ENCODE measurements at regions not wholly inside any gene's neighbourhood (a gene's known extent, or its start where the extent isn't known, plus 50 kb on each side); places are given as distances from the start of the nearest gene placed in this dataset.

DNA sequence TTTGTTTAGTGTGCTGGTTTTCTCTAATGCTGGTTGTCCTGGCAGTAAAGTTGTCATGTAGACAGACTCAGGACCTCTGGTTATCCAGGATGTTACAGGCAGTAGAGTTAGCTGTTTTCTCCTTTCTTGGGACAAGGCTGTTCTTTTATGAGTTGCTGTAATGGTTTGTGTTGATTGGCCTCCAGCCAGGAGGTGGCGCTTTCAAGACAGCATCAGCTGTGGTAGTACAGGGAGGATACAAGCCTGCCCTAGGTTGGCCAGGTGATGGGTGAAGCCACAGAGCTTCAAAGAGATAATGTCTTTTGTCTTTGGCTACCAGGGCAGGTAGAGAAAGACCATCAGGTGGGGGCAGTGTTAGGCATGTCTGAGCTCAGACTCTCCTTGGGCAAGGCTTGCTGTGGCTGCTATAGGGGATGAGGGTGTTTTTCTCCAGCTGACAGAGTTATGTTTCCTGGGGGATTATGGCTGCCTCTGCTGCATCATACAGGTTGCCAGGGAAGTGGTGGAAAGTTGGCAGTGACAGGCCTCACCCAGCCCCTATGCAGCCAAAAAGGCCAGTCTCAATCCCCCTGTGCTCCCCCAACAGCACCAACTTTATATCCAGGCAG, 127.2 kb upstream of the TAB2 start:
- 53 to 70% (median 67%) methylated on average over 1 of the region's 1 CpG for WGBS, 3 donors
- H3K4me3 ChIP-seq, result no peak overlapping the region
- H3K27ac ChIP-seq, result no peak overlapping the region
- no peaks in the 10 kb centered on the region for H3K36me3 ChIP-seq
- peaks cover 5% of the 10 kb centered on the region for H3K4me1 ChIP-seq (ENCODE audit: insufficient read depth)
- H3K27me3 ChIP-seq, result no peaks in the 10 kb centered on the region
- DNase-seq, result no peak
- TF ChIP-seq EP300 (IDR thresholded peaks at IDR 0.05), result no peak
- TF ChIP-seq POLR2A (IDR thresholded peaks at IDR 0.05), result no peak
- TF ChIP-seq CTCF (IDR thresholded peaks at IDR 0.05), result no peak
- no peaks in the 10 kb centered on the region for H3K9me3 ChIP-seq
- intact Hi-C loops (cut with DNase I), result no loop called here

DNA sequence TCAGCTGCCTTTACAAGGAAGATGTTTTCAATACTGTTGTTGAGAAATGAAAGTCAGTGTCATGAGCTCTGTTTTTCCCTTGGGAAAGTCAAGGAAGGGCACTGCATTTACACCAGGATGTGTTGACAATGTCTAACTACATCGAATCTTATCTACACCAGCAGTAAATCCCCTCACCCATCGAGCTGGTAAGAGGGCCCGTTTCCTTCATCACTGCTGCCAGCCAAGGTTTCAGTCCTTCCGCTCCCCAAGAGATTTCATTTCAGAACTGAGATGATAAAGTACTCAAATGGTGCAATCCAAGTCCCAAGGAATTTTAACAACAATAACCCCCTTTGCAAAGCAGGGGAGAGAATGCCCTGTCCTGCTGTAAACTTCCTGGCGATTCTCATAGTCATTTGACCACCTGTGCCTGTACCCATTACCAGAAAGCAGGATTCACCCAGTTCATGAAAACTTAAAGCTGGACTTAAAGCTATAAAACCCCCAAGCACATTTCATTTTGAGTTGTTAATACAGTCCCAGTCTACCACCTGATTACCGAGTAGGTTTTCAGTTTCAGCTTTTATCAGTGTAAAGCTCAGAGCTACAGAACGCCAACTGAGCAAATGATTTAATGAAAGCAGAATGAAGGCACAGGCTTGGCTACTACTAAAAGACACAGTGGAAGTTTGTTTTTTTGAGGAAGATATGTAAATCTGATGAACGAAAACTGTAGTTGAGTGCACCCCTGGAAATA, 122.5 kb upstream of the TAB2 start:
- Histone ChIP-seq H3K27me3 (no peaks in the 10 kb centered on the region), H3K27ac (no peak overlapping the region), H3K9me3 (no peaks in the 10 kb centered on the region), H3K4me1 (ENCODE audit: insufficient read depth) (peaks cover 5% of the 10 kb centered on the region), H3K4me3 (no peak overlapping the region), H3K36me3 (no peaks in the 10 kb centered on the region)
- TF ChIP-seq CTCF (IDR thresholded peaks at IDR 0.05) (no peak), POLR2A (IDR thresholded peaks at IDR 0.05) (no peak), EP300 (IDR thresholded peaks at IDR 0.05) (no peak)
- no peak for DNase-seq
- intact Hi-C loops (cut with DNase I), result no loop called here
- WGBS, 3 donors, result 30 to 51% (median 35%) methylated on average over 8 of the region's 8 CpGs

DNA sequence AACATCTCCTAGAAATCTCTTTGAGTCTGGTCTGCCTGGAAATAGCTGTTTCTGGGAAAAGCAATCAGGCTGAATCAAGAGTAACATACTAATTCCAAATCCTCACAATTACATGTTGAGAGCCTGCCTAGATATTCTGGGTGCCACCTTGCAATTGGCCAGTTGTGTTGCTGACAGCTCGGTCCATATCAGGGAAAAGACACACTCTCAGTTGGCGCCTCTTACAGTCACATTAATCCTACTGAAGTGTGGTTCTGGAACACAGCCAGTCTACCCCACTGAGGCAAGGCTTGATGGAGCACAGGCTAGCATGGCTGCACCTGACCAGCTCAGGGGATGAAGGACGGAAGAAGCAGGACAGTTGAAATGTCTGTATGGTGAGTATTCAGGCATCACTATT, 121.4 kb upstream of the TAB2 start:
- Histone ChIP-seq H3K27ac (no peak overlapping the region), H3K4me3 (no peak overlapping the region), H3K4me1 (ENCODE audit: insufficient read depth) (peaks cover 5% of the 10 kb centered on the region), H3K36me3 (no peaks in the 10 kb centered on the region), H3K9me3 (no peaks in the 10 kb centered on the region), H3K27me3 (no peaks in the 10 kb centered on the region)
- intact Hi-C loops (cut with DNase I), result no loop called here
- no peak for DNase-seq
- WGBS, 3 donors, result 66 to 82% (median 67%) methylated on average over 3 of the region's 3 CpGs
- TF ChIP-seq CTCF (IDR thresholded peaks at IDR 0.05), result no peak
- no peak for TF ChIP-seq POLR2A (IDR thresholded peaks at IDR 0.05)
- TF ChIP-seq EP300 (IDR thresholded peaks at IDR 0.05), result no peak

- Histone ChIP-seq H3K4me1 (ENCODE audit: insufficient read depth) (peaks cover 5% of the 10 kb centered on the region), H3K36me3 (no peaks in the 10 kb centered on the region), H3K4me3 (no peak overlapping the region), H3K27me3 (no peaks in the 10 kb centered on the region), H3K27ac (no peak overlapping the region), H3K9me3 (no peaks in the 10 kb centered on the region)
- no peak for DNase-seq
- TF ChIP-seq CTCF (IDR thresholded peaks at IDR 0.05) (no peak), EP300 (IDR thresholded peaks at IDR 0.05) (no peak), POLR2A (IDR thresholded peaks at IDR 0.05) (no peak)
- intact Hi-C loops (cut with DNase I), result no loop called here
Measured at GRCh38 chr6:149197482-149197881, 120.0 kb upstream of the TAB2 start.
